H1 (cell line): ENCODE measurements at regions not wholly inside any gene's neighbourhood (a gene's known extent, or its start where the extent isn't known, plus 50 kb on each side); places are given as distances from the start of the nearest gene placed in this dataset.
A peak's percentile ranks its signal among the peaks of the same experiment; 100 is the strongest.

ENCODE experiments used
- CTCF ChIA-PET: fragments of 300-600 bp; sonication (Branson Sonifier 250); formaldehyde crosslinking; loops from one replicate; lab custom pipeline; 2021; ENCODE audit not compliant: partially characterized antibody; lab: Charles Lee
- POLR2A ChIA-PET: fragments of 300-600 bp; sonication (Branson Sonifier 250); formaldehyde crosslinking; loops from one replicate; lab custom pipeline; 2021; ENCODE audit warnings: inconsistent platforms; ENCODE audit not compliant: partially characterized antibody; lab: Charles Lee
- DNase-seq, 2 experiments: peaks; one replicate each; pipeline versions ENCODE4 v3.0.0 to v3.0.0-alpha.2; 2010 to 2022; ENCODE audit warnings: low spot score in 2 of 2, low read depth in 1 of 2, mixed read lengths in 1 of 2
- FAIRE-seq: peaks from 2 replicates; lab custom pipeline; 2011; peaks lifted over from hg19 to GRCh38; lab: Jason Lieb, UNC
- H2AFZ ChIP-seq: 2 replicates; pipeline ENCODE4 v1.8.1; 2012; ENCODE audit warnings: low read length, inconsistent platforms
- H2AK5ac ChIP-seq: 2 replicates; pipeline ENCODE4 v1.6.1; 2013; ENCODE audit warnings: low read depth, low read length
- H2BK120ac ChIP-seq: replicated peaks from 2 replicates; pipeline ENCODE3; 2013; ENCODE audit warnings: low read depth, low read length, inconsistent platforms
- H2BK12ac ChIP-seq: 2 replicates; pipeline ENCODE4 v1.6.1; 2013; ENCODE audit warnings: low read depth, low read length
- H2BK15ac ChIP-seq: 2 replicates; pipeline ENCODE4 v1.6.1; 2013; ENCODE audit warnings: low read length
- H2BK20ac ChIP-seq: 2 replicates; pipeline ENCODE4 v1.6.1; 2013; ENCODE audit warnings: low read length
- H2BK5ac ChIP-seq: 2 replicates; pipeline ENCODE4 v1.6.1; 2013; ENCODE audit warnings: low read depth, low read length
- H3K14ac ChIP-seq: 2 replicates; pipeline ENCODE4 v1.6.1; 2013; ENCODE audit warnings: inconsistent platforms; ENCODE audit not compliant: insufficient read length
- H3K18ac ChIP-seq: 2 replicates; pipeline ENCODE4 v1.6.1; 2013; ENCODE audit warnings: low read length; ENCODE audit errors: extremely low read depth
- H3K23ac ChIP-seq: 2 replicates; pipeline ENCODE4 v1.6.1; 2013; ENCODE audit warnings: inconsistent platforms; ENCODE audit not compliant: insufficient read length
- H3K23me2 ChIP-seq: 2 replicates; pipeline ENCODE4 v1.6.1; 2013; ENCODE audit warnings: low read depth, low read length
- H3K27ac ChIP-seq: 2 replicates; pipeline ENCODE4 v1.6.1; 2011; ENCODE audit warnings: low read depth, low read length, inconsistent platforms
- H3K27me3 ChIP-seq, 4 experiments: replicated peaks in 1 of 4; 1 replicate in 1 of 4; 2 replicates in 3 of 4; pipeline versions ENCODE4 v1.6.1 to v1.8.1; 2011 to 2013; ENCODE audit warnings: low read length in 3 of 4, mild to moderate bottlenecking in 3 of 4, inconsistent platforms in 2 of 4, mixed read lengths in 2 of 4, moderate library complexity in 1 of 4; ENCODE audit not compliant: control insufficient read depth in 3 of 4, insufficient read depth in 3 of 4; ENCODE audit errors: extremely low read depth in 1 of 4
- H3K36me3 ChIP-seq, 4 experiments: 2 replicates each; pipeline versions ENCODE4 v1.6.1 to v1.8.1; 2011 to 2013; ENCODE audit warnings: mild to moderate bottlenecking in 4 of 4, low read length in 3 of 4, moderate library complexity in 2 of 4, control low read depth in 1 of 4, inconsistent platforms in 1 of 4; ENCODE audit not compliant: insufficient read depth in 4 of 4, control insufficient read depth in 2 of 4
- H3K4ac ChIP-seq: replicated peaks from 2 replicates; pipeline ENCODE3; 2013; ENCODE audit warnings: low read length, low read depth, mixed read lengths, inconsistent platforms; ENCODE audit not compliant: insufficient read length
- H3K4me1 ChIP-seq, 4 experiments: replicated peaks in 1 of 4; 1 replicate in 1 of 4; 2 replicates in 3 of 4; pipeline versions ENCODE4 v1.6.1 to v1.8.1; 2011 to 2013; ENCODE audit warnings: low read length in 3 of 4, inconsistent platforms in 2 of 4, mixed read lengths in 1 of 4; ENCODE audit not compliant: insufficient read depth in 4 of 4, control insufficient read depth in 3 of 4
- H3K4me2 ChIP-seq, 2 experiments: 2 replicates each; pipeline versions ENCODE4 v1.6.1 to v1.8.1; 2011 to 2013; ENCODE audit warnings: low read depth in 2 of 2, low read length in 2 of 2, control low read depth in 1 of 2, inconsistent platforms in 1 of 2, mild to moderate bottlenecking in 1 of 2; ENCODE audit not compliant: insufficient read depth in 1 of 2
- H3K4me3 ChIP-seq, 4 experiments: fragments of 200-600, 300-600 bp in 1 of 4; sonication (generic), shearing (Covaris generic), sonication (Bioruptor Twin) in 1 of 4; 2 replicates each; pipeline versions ENCODE4 v1.5.1 to v1.8.1; 2011 to 2016; ENCODE audit warnings: low read length in 4 of 4, low read depth in 3 of 4, control low read depth in 2 of 4, inconsistent platforms in 2 of 4, mild to moderate bottlenecking in 2 of 4, mixed read lengths in 1 of 4, moderate library complexity in 1 of 4; ENCODE audit not compliant: insufficient read depth in 2 of 4; ENCODE audit errors: extremely low read depth in 1 of 4
- H3K56ac ChIP-seq: replicated peaks from 2 replicates; pipeline ENCODE3; 2013; ENCODE audit warnings: low read depth, mild to moderate bottlenecking, mixed read lengths, low read length, inconsistent platforms; ENCODE audit not compliant: insufficient read length
- H3K79me1 ChIP-seq: 2 replicates; pipeline ENCODE4 v1.6.1; 2013; ENCODE audit warnings: low read depth, low read length, control low read depth
- H3K79me2 ChIP-seq, 2 experiments: 2 replicates each; pipeline versions ENCODE4 v1.6.1 to v1.8.1; 2012 to 2013; ENCODE audit warnings: low read length in 2 of 2, mild to moderate bottlenecking in 2 of 2, inconsistent platforms in 1 of 2; ENCODE audit not compliant: insufficient read depth in 2 of 2, control insufficient read depth in 1 of 2
- H3K9ac ChIP-seq, 4 experiments: replicated peaks in 1 of 4; 1 replicate in 1 of 4; 2 replicates in 3 of 4; pipeline versions ENCODE4 v1.6.1 to v1.8.1; 2011 to 2013; ENCODE audit warnings: low read depth in 3 of 4, low read length in 3 of 4, control low read depth in 2 of 4, mild to moderate bottlenecking in 2 of 4, moderate library complexity in 2 of 4, inconsistent platforms in 1 of 4; ENCODE audit errors: extremely low read depth in 1 of 4
- H3K9me3 ChIP-seq, 2 experiments: 2 replicates each; pipeline versions ENCODE4 v1.6.1 to v1.8.1; 2012 to 2013; ENCODE audit warnings: mild to moderate bottlenecking in 2 of 2, moderate library complexity in 2 of 2, control low read depth in 1 of 2, inconsistent platforms in 1 of 2, low read depth in 1 of 2, low read length in 1 of 2, mixed read lengths in 1 of 2; ENCODE audit not compliant: insufficient read depth in 2 of 2
- H4K20me1 ChIP-seq, 2 experiments: replicated peaks in 1 of 2; 2 replicates each; pipeline versions ENCODE3 to v1.8.1; 2011 to 2013; ENCODE audit warnings: inconsistent platforms in 2 of 2, low read length in 2 of 2, mild to moderate bottlenecking in 1 of 2; ENCODE audit not compliant: insufficient read depth in 2 of 2, control insufficient read depth in 1 of 2
- H4K5ac ChIP-seq: 2 replicates; pipeline ENCODE4 v1.6.1; 2013; ENCODE audit warnings: low read length, low read depth, mixed read lengths, inconsistent platforms; ENCODE audit not compliant: insufficient read length
- H4K8ac ChIP-seq: 2 replicates; pipeline ENCODE4 v1.8.0; 2013; ENCODE audit warnings: mild to moderate bottlenecking, moderate library complexity, low read length, inconsistent platforms; ENCODE audit not compliant: insufficient read depth; ENCODE audit errors: extremely low read depth
- H4K91ac ChIP-seq: replicated peaks from 2 replicates; pipeline ENCODE3; 2013; ENCODE audit warnings: low read length, mixed read lengths, inconsistent platforms; ENCODE audit not compliant: insufficient read length
- NANOG ChIP-seq: IDR thresholded peaks from 2 replicates; pipeline ENCODE4 v1.6.1; 2011; ENCODE audit warnings: low read length, low read depth, mild to moderate bottlenecking, inconsistent platforms; ENCODE audit not compliant: insufficient read depth, poor library complexity, severe bottlenecking
- SIN3A ChIP-seq, 2 experiments: IDR thresholded peaks in 1 of 2; conservative IDR thresholded peaks in 1 of 2; 2 replicates each; pipeline ENCODE4 v1.6.1; 2011 to 2012; ENCODE audit warnings: low read length in 2 of 2, improper control_type of control experiment in 1 of 2, low read depth in 1 of 2, mild to moderate bottlenecking in 1 of 2
- WGBS, 2 experiments: shearing (Covaris generic) in 1 of 2; methylation state at CpG; one replicate each; pipeline versions ENCODE4 v1.1.6 to v1.1.7; 2013 to 2015; ENCODE audit warnings: low lambda C conversion rate in 2 of 2, mixed read lengths in 2 of 2, inconsistent platforms in 1 of 2, low coverage in 1 of 2, missing lambda C conversion rate in 1 of 2; ENCODE audit not compliant: insufficient replicate concordance in 2 of 2, insufficient coverage in 1 of 2, insufficient read length in 1 of 2; ENCODE audit errors: extremely low coverage in 1 of 2, missing lambda C conversion rate in 1 of 2; 5-methylcytosine and 5-hydroxymethylcytosine counted together

GRCh38 chr6:147077251-147077650 is 127.0 kb upstream of the STXBP5 start:
- Histone ChIP-seq H3K79me2 (no peaks in the 10 kb centered on the region), H4K20me1 (no peaks in the 10 kb centered on the region), H3K4me1 (no peaks in the 10 kb centered on the region), H2BK120ac (no peak overlapping the region), H3K9me3 (no peaks in the 10 kb centered on the region), H3K56ac (no peak overlapping the region), H4K91ac (no peak overlapping the region), H3K4me3 (no peak overlapping the region), H2BK12ac (no peak overlapping the region), H3K18ac (no peak overlapping the region), H3K4me2 (no peak overlapping the region), H3K79me1 (no peaks in the 10 kb centered on the region), H3K27ac (no peak overlapping the region), H2BK5ac (no peak overlapping the region), H3K23me2 (no peaks in the 10 kb centered on the region; the same call in 1 of the 2 replicates), H4K8ac (no peak overlapping the region), H3K14ac (no peak overlapping the region), H3K36me3 (no peaks in the 10 kb centered on the region), H2BK15ac (no peak overlapping the region), H3K9ac (no peak overlapping the region), H3K27me3 (no peaks in the 10 kb centered on the region), H2AK5ac (no peak overlapping the region), H4K5ac (no peak overlapping the region), H2AFZ (0 out of 2 replicates have a peak overlapping the region, but pooled peaks have one; percentile 62), H3K23ac (no peak overlapping the region), H2BK20ac (no peak overlapping the region), H3K4ac (no peak overlapping the region)
- WGBS, 2 experiments = 95% methylated on average over 5 of the region's 5 CpGs; no CpG with 5 or more reads in 1 of the 2 experiments
- FAIRE-seq = no peak
- CTCF ChIA-PET = interaction anchor here (0.7 kb wide), 1 partner anchor 71 kb away, joined by 3 read pairs; no protein-coding TSS in a partner anchor
- TF ChIP-seq NANOG = no peak
- TF ChIP-seq SIN3A (conservative IDR thresholded peaks at IDR 0.05 in 1 of 2, IDR thresholded peaks at IDR 0.05 in 1 of 2; ENCODE audit: low read depth in 1 of 2, low read length in 2 of 2) = no peak
- DNase-seq = no peak
- POLR2A ChIA-PET = no interaction called here
